Aorta (tissue), 5 donors: ENCODE measurements at regions not wholly inside any gene's neighbourhood (a gene's known extent, or its start where the extent isn't known, plus 50 kb on each side); places are given as distances from the start of the nearest gene placed in this dataset.
"Not testable (repeated sequence)": the region's sequence is repeated elsewhere in the genome, so short reads cannot be mapped to it uniquely, and the experiment has no call there.

Experiments used
- ATAC-seq: fragments of 200-7000 bp; cut with Tn5 transposase; one replicate; pipeline ENCODE4 v1.9.1; 2022; ENCODE audit warnings: moderate library complexity; ENCODE audit not compliant: low FRiP score
- DNase-seq, 2 donors: peaks; one replicate each; pipeline ENCODE4 v3.0.0-alpha.2; 2020
- H3K27ac ChIP-seq, 2 donors: one replicate each; pipeline ENCODE4 v1.5.1; 2013; ENCODE audit warnings: low read length in 2 of 2, mild to moderate bottlenecking in 2 of 2, moderate library complexity in 2 of 2, control low read depth in 1 of 2, inconsistent platforms in 1 of 2, low read depth in 1 of 2
- H3K27me3 ChIP-seq, 2 donors: one replicate each; pipeline ENCODE4 v1.6.1; 2013; ENCODE audit warnings: control low read depth in 1 of 2, low read length in 1 of 2, mild to moderate bottlenecking in 1 of 2, moderate library complexity in 1 of 2; ENCODE audit not compliant: insufficient read depth in 2 of 2, control insufficient read depth in 1 of 2
- H3K36me3 ChIP-seq, 2 donors: one replicate each; pipeline ENCODE4 v1.6.1; 2013; ENCODE audit warnings: control low read depth in 1 of 2, low read length in 1 of 2, mild to moderate bottlenecking in 1 of 2; ENCODE audit not compliant: insufficient read depth in 2 of 2, control insufficient read depth in 1 of 2
- H3K4me1 ChIP-seq, 2 donors: one replicate each; pipeline ENCODE4 v1.6.1; 2013; ENCODE audit warnings: low read length in 2 of 2, control low read depth in 1 of 2, mild to moderate bottlenecking in 1 of 2, moderate library complexity in 1 of 2; ENCODE audit not compliant: insufficient read depth in 2 of 2, control insufficient read depth in 1 of 2
- H3K4me3 ChIP-seq, 2 donors: one replicate each; pipeline ENCODE4 v1.5.1; 2013; ENCODE audit warnings: low read length in 2 of 2, control low read depth in 1 of 2, mild to moderate bottlenecking in 1 of 2
- H3K9me3 ChIP-seq: one replicate; pipeline ENCODE4 v1.6.1; 2013; ENCODE audit warnings: mild to moderate bottlenecking, low read length; ENCODE audit not compliant: control insufficient read depth
- WGBS, 2 donors: extraction: QIAGEN DNeasy Blood & Tissue Kit; methylation state at CpG; one replicate each; pipeline ENCODE4 v1.1.7; 2013; 5-methylcytosine and 5-hydroxymethylcytosine counted together
- intact Hi-C, 2 donors: fragments of 100-400 bp; cut with DNase I; formaldehyde crosslinking; loops; one replicate each; pipeline versions ENCODE4 v1.14.2 to v1.15.0; 2022
- donor health status: healthy with polysubstance abuse.
- donor health status: Bipolar disorder and iron deficiency.
- donor health status: DM: no; HTN: no; CAD: no.
- donor health status: DM: no; HTN: no; CAD: no.
- donor health status: DM: yes; HTN: yes; CAD: no.

DNA sequence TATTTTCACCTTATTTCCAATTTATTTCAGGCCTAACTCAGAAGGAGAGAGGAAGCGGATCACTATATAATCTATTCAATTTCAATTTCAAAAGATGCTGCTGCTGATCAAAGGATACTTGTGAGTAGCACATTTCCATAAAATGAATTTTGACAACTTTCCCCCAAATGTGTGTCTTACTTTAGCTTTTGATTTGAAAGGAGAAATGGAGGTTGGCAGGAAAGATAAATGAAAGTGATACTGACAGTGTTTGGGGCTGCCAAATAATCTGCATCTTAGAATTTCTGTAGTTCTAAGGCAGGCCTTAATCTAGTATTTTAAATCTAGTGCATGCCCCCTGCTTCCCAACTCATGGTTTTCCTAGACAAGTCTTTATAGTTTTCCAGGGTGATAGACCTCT, 535.4 kb downstream of the DOK5 start:
- ATAC-seq, result no peak
- no peak overlapping the region for H3K27ac ChIP-seq

DNA sequence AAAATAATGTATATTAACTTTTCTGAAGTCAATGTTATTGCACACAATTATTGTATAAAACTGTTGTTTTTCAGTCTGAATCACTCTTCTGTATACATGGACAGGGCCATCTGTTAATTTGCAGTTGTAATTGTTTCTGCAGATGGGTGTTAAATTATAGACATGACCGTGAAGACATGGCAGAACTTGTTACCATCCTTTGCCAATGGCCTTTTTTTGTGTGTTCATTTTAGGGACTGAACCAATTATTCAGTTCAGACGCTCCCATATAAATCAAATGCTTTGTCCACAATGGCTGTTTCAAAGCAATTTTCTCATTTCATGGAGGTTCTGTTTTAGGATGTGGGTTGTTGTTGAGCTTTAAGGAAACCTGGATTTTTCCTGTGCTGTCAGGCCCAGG, 533.7 kb downstream of the DOK5 start:
- 45 to 63% methylated on average over 2 of the region's 2 CpGs for WGBS, 2 donors
- no peaks in the 10 kb centered on the region for H3K4me1 ChIP-seq
- H3K27me3 ChIP-seq, result no peaks in the 10 kb centered on the region
- H3K9me3 ChIP-seq, result no peaks in the 10 kb centered on the region
- DNase-seq, result no peak
- no peak overlapping the region for H3K4me3 ChIP-seq
- intact Hi-C loops, result no loop called here
- H3K36me3 ChIP-seq, result no peaks in the 10 kb centered on the region
- no peak for ATAC-seq
- no peak overlapping the region for H3K27ac ChIP-seq

More for the DNA sequence above, 535.4 kb downstream of the DOK5 start:
- intact Hi-C loops, result no loop called here
- DNase-seq, result no peak
- H3K27me3 ChIP-seq, result no peaks in the 10 kb centered on the region
- no peaks in the 10 kb centered on the region for H3K4me1 ChIP-seq
- no peaks in the 10 kb centered on the region for H3K9me3 ChIP-seq
- no peaks in the 10 kb centered on the region for H3K36me3 ChIP-seq
- no peak overlapping the region for H3K4me3 ChIP-seq
- 95 to 98% methylated on average over 1 of the region's 1 CpG for WGBS, 2 donors

DNA sequence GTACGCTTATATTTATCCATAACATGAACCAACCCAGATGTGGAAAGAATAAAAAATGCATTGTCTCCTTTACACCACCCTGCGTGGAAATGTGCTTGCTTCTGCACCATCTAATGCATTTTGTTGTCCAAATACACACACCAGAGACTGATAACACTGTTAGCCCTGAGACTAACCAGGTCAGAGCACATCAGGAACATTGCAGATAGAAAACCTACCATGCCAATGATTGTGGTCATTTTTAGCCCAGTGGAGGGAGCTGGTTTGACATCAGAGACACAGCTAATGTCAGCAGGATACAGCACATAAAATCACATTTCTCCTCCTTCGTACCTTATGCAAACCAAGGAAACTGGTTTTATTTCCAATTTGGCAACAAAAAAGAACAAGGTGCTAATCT, 528.7 kb downstream of the DOK5 start:
- Histone ChIP-seq H3K4me3 (no peak overlapping the region), H3K9me3 (no peaks in the 10 kb centered on the region), H3K27me3 (no peaks in the 10 kb centered on the region), H3K4me1 (no peaks in the 10 kb centered on the region), H3K36me3 (no peaks in the 10 kb centered on the region), H3K27ac (no peak overlapping the region)
- intact Hi-C loops, result no loop called here
- WGBS, 2 donors, result 49 to 53% methylated on average over 3 of the region's 3 CpGs
- DNase-seq, result no peak
- ATAC-seq, result no peak

DNA sequence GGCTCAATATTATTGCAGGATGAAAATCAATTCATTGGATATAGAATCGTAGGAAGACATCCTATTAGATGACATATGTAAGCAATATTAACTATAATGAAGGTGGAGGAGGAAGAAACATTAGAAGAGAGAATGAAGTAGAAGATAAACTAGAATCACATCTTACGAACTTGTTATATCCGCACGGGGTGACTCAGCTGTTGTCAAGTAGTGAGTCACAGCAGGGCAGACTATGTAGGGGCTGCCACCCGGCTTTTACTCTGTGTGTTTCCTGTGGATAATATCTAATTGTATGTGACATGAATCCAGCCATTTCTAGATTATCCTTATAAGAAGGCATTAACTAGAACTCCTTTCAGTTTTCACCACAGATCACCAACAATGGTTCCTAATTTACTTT, 520.2 kb downstream of the DOK5 start:
- H3K36me3 ChIP-seq, result no peaks in the 10 kb centered on the region
- ATAC-seq (no peak), DNase-seq (no peak)
- H3K4me1 ChIP-seq, result no peaks in the 10 kb centered on the region
- 69 to 73% methylated on average over 5 of the region's 5 CpGs for WGBS, 2 donors
- no peak overlapping the region for H3K27ac ChIP-seq
- H3K27me3 ChIP-seq, result no peaks in the 10 kb centered on the region
- H3K4me3 ChIP-seq, result no peak overlapping the region
- intact Hi-C loops, result no loop called here
- H3K9me3 ChIP-seq, result peaks cover 1% of the 10 kb centered on the region

DNA sequence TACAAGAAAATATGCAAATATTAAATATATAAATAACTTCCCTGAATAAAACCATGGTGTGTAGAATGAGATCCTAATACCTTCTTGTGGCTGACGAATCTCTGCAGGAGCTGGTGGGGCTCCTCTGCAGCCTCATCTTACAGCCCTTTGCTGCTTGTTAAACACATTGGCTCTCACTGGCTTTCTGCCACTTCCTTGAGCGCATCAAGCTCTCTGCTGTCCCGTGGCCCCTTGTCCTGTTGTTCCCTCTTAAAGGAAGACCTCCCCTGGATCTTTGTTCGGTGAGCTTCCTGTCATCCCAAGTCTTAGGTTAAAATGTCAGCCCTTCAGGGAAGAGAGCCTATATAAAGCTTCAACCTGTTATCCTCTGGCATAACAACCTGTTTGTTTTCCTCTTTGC, 519.6 kb downstream of the DOK5 start:
- Histone ChIP-seq H3K9me3 (peaks cover 1% of the 10 kb centered on the region), H3K36me3 (no peaks in the 10 kb centered on the region), H3K4me1 (no peaks in the 10 kb centered on the region), H3K27me3 (no peaks in the 10 kb centered on the region), H3K27ac (no peak overlapping the region), H3K4me3 (no peak overlapping the region)
- intact Hi-C loops, result no loop called here
- DNase-seq, result no peak
- ATAC-seq, result no peak
- WGBS, 2 donors, result 49 to 62% methylated on average over 4 of the region's 4 CpGs

DNA sequence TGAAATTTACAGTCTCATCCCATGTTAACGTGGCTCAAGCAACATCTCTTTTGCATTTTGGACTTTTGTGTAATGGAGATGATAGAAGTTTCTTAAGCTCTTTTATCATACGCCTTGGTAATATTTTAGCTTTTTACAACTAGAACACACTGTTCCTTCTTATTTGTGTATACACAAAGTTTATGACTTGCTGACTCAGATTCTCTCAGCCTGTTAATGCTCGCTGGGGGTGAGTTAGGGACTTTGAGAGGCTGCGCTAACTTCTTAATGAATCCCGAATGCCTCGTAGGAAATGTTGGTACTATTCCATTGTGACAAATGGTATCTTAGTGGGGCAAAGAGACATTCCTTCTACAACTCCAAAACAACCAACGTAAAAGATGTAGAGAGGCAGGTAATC, 509.7 kb downstream of the DOK5 start:
- ATAC-seq, result no peak
- H3K4me1 ChIP-seq, result no peaks in the 10 kb centered on the region
- no peak overlapping the region for H3K27ac ChIP-seq
- WGBS, 2 donors, result 82 to 90% methylated on average over 7 of the region's 7 CpGs
- no peak overlapping the region for H3K4me3 ChIP-seq
- no peaks in the 10 kb centered on the region for H3K27me3 ChIP-seq
- H3K36me3 ChIP-seq, result no peaks in the 10 kb centered on the region
- no peak for DNase-seq
- intact Hi-C loops, result no loop called here
- no peaks in the 10 kb centered on the region for H3K9me3 ChIP-seq

DNA sequence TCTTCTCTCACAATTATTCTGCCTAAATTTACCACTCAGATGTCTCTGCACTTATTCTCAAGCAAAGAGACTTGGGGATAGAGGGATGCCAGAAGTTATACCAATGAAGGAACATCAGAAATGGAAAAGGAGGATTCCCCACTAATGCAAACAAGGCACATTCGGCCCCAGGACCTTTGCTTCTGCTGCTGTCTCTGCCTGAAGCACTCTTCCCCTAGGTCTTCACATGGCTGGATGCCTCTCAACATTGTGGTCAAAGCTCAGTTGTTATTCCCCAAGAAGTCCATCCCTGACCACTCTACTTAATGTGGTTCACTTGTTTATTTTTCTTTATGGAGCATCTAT, 508.7 kb downstream of the DOK5 start:
- no peaks in the 10 kb centered on the region for H3K27me3 ChIP-seq
- 69 to 70% methylated on average over 1 of the region's 1 CpG for WGBS, 2 donors
- no peaks in the 10 kb centered on the region for H3K4me1 ChIP-seq
- no peaks in the 10 kb centered on the region for H3K9me3 ChIP-seq
- DNase-seq (no peak), ATAC-seq (no peak)
- no peaks in the 10 kb centered on the region for H3K36me3 ChIP-seq
- H3K27ac ChIP-seq, result no peak overlapping the region
- no peak overlapping the region for H3K4me3 ChIP-seq
- intact Hi-C loops, result no loop called here

DNA sequence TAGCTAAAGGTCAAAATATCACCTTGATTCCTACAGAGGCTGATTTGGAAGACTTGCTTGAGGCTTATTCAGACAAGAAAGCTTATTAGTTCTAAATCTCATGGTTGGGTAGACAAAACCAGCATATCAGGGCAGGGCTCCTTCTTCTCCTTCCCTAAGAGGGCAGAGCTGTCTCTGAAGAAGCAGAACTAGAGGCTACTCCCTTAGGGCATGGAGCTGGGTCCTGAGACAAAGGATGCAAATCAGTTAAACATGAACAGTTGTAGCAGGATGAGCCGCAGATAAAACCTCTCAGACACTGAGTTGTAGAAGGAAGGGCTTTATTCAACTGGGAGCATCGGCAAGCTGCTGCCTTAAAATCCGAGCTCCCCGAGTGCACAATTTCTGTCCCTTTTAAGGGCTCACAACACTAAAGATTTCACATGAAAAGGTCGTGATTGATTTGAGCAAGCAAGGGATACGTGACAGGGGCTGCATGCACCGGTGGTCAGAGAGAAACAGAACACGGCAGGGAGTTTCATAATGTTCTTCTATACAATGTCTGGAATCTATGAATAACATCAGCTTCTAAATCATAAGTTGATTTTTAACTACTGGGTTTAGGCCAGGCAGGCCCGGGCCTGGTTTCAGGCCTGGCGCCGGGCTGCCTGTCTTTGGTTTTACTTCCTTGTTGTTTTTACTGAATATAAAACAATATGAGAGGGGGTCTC, 508.2 kb downstream of the DOK5 start:
- H3K27ac ChIP-seq, intact Hi-C loops, DNase-seq, ATAC-seq, H3K36me3 ChIP-seq, H3K4me1 ChIP-seq, H3K9me3 ChIP-seq, H3K27me3 ChIP-seq, H3K4me3 ChIP-seq: not testable (repeated sequence)
- WGBS, 2 donors, result 50 to 54% methylated on average over 11 of the region's 11 CpGs

DNA sequence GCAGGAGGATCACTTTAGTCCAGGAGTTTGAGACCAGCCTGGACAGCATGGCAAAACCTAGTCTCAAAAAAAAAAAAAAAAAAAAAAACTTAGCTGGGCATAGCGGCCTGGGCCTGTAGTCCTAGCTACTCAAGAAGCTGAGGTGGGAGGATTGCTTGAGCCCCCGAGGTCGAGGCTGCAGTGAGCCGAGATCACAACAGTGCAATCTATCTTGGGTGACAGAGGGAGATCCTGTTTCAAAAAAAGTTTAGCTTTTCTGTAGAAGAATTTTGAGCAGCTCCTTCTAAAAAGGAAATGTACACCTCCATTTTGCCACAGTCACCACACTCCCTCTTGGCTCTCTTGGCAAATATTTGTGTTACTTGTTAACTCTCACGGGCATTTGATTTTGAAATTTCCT, 505.8 kb downstream of the DOK5 start:
- Histone ChIP-seq H3K27me3 (no peaks in the 10 kb centered on the region), H3K9me3 (no peaks in the 10 kb centered on the region), H3K27ac (no peak overlapping the region), H3K36me3 (no peaks in the 10 kb centered on the region), H3K4me1 (no peaks in the 10 kb centered on the region), H3K4me3 (no peak overlapping the region)
- no peak for DNase-seq
- intact Hi-C loops, result no loop called here
- no peak for ATAC-seq
- 76 to 77% methylated on average over 5 of the region's 5 CpGs for WGBS, 2 donors
